ENCODE measurements at regions not wholly inside any gene's neighbourhood (a gene's known extent, or its start where the extent isn't known, plus 50 kb on each side); places are given as distances from the start of the nearest gene placed in this dataset.

GRCh38 chr1:9427388-9427787, 111.9 kb upstream of the SLC25A33 start (continued):
- TF ChIP-seq NFXL1 (IDR thresholded peaks at IDR 0.05; ENCODE audit: borderline replicate concordance) (no peak), ZNF384 (IDR thresholded peaks at IDR 0.05; ENCODE audit: borderline replicate concordance, low read depth, low read length) (no peak), SMC3 (IDR thresholded peaks at IDR 0.05; ENCODE audit: borderline replicate concordance, low read length) (no peak), FOXM1 (IDR thresholded peaks at IDR 0.05; ENCODE audit: low read depth, low read length) (no peak), NFIC (IDR thresholded peaks at IDR 0.05; ENCODE audit: low read depth, low read length) (no peak), BMI1 (IDR thresholded peaks at IDR 0.05; ENCODE audit: borderline replicate concordance) (no peak)

GRCh38 chr1:9428601-9429341, 110.5 kb upstream of the SLC25A33 start:
- BruUV-seq (replicated peaks), result no TSS peak
- Histone ChIP-seq H3K9me3 (replicated peaks; ENCODE audit: control insufficient read depth, insufficient read depth, low read length) (no peaks in the 10 kb centered on the region), H3K27me3 (replicated peaks in 1 of 2; ENCODE audit: control insufficient read depth in 2 of 2, insufficient read depth in 2 of 2, low read length in 1 of 2) (no peaks in the 10 kb centered on the region), H3K36me3 (ENCODE audit: control insufficient read depth in 2 of 2, insufficient read depth in 2 of 2, low read length in 1 of 2) (no peaks in the 10 kb centered on the region), H3K4me1 (ENCODE audit: control insufficient read depth, insufficient read depth, low read length) (peaks cover 36% of the 10 kb centered on the region), H4K20me1 (ENCODE audit: control insufficient read depth, insufficient read depth) (no peaks in the 10 kb centered on the region), H2AFZ (ENCODE audit: control insufficient read depth, low read depth, low read length) (peak overlapping the region; percentile 98), H3K9ac (ENCODE audit: control insufficient read depth, insufficient read depth, low read length) (peak overlapping the region; percentile 59), H3K4me3 (peak overlapping the region; percentile 64), H3K79me2 (ENCODE audit: control insufficient read depth, insufficient read depth, low read length) (no peaks in the 10 kb centered on the region), H3K4me2 (ENCODE audit: control insufficient read depth, insufficient read depth) (peak overlapping the region; percentile 99), H3K27ac (ENCODE audit: control insufficient read depth, insufficient read depth) (peak overlapping the region; percentile 43)
- FAIRE-seq, result peak; percentile 65
- WGBS (ENCODE audit: insufficient coverage, insufficient replicate concordance, low lambda C conversion rate, missing lambda C conversion rate), result 2% methylated on average over 48 of the region's 48 CpGs
- ChIA-PET SMC1A (ENCODE audit: uncharacterized antibody, unreplicated experiment) (interaction anchor here (0.9 to 2.0 kb wide), 3 partner anchors 16 to 138 kb away, joined by 3 to 6 read pairs (median 4); no protein-coding TSS in a partner anchor), CTCF (interaction anchor here (2.1 to 4.4 kb wide), 2 partner anchors 16 to 26 kb away, joined by 8 to 30 read pairs; no protein-coding TSS in a partner anchor), POLR2A (interaction anchor here (0.7 to 1.0 kb wide), 2 partner anchors 22 to 57 kb away, joined by 3 read pairs; no protein-coding TSS in a partner anchor), RAD21 (ENCODE audit: unreplicated experiment) (interaction anchor here (1.4 kb wide), 1 partner anchor 16 kb away, joined by 8 read pairs; no protein-coding TSS in a partner anchor)
- DNase-seq (ENCODE audit: low read depth, low spot score), result peak; percentile 100
- intact Hi-C loops (cut with micrococcal nuclease; ENCODE audit: unreplicated experiment) (no loop called here), in situ Hi-C loops (cut with MboI) (no loop called here)
- ATAC-seq, result peak; percentile 89
- TF ChIP-seq RFX5 (IDR thresholded peaks at IDR 0.05; ENCODE audit: low read depth, low read length) (peak; percentile 78; the same call in 1 of the 2 replicates), HCFC1 (IDR thresholded peaks at IDR 0.05; ENCODE audit: low read length) (peak; percentile 89), E2F4 (IDR thresholded peaks at IDR 0.05; ENCODE audit: low read depth, low read length) (peak; percentile 89), ZNF384 (IDR thresholded peaks at IDR 0.05; ENCODE audit: borderline replicate concordance, low read depth, low read length) (0 out of 2 replicates have a peak, but pooled peaks have one; percentile 26), BRCA1 (IDR thresholded peaks at IDR 0.05; ENCODE audit: low read depth, low read length) (peak; percentile 62; the same call in 1 of the 2 replicates), MAX (IDR thresholded peaks at IDR 0.05; ENCODE audit: low read depth, low read length) (peak; percentile 90; the same call in 1 of the 2 replicates), RUNX3 (IDR thresholded peaks at IDR 0.05; ENCODE audit: low read length) (peak; percentile 59), MEF2B (IDR thresholded peaks at IDR 0.05; ENCODE audit: partially characterized antibody, poor library complexity, severe bottlenecking) (peak; percentile 48), JUNB (IDR thresholded peaks at IDR 0.05) (no peak), EED (IDR thresholded peaks at IDR 0.05; ENCODE audit: low read depth) (no peak; the same call in 1 of the 2 replicates), BMI1 (IDR thresholded peaks at IDR 0.05; ENCODE audit: borderline replicate concordance) (peak; percentile 89), BHLHE40 (IDR thresholded peaks at IDR 0.05; ENCODE audit: borderline replicate concordance in 1 of 2, low read depth in 2 of 2, low read length in 1 of 2) (peak; percentile 35 to 77; a peak in 3 of 4 replicates), NR2C2 (IDR thresholded peaks at IDR 0.05; ENCODE audit: borderline replicate concordance, control insufficient read depth, insufficient read length, low read depth) (no peak), NFIC (IDR thresholded peaks at IDR 0.05; ENCODE audit: low read depth, low read length) (no peak), NKRF (conservative IDR thresholded peaks at IDR 0.05) (peak; percentile 95)
